Activated naive CD8-positive, alpha-beta T cell treated with anti-CD3 and anti-CD28 coated beads, Interleukin-2, amount 50 U/mL, for 16 hours (primary cell): ENCODE measurements at regions not wholly inside any gene's neighbourhood (a gene's known extent, or its start where the extent isn't known, plus 50 kb on each side); places are given as distances from the start of the nearest gene placed in this dataset.

ENCODE experiments used
- DNase-seq: peaks from one replicate; pipeline ENCODE4 v3.0.0-alpha.2; 2020; ENCODE audit warnings: low read depth, low spot score

GRCh38 chr6:170232186-170233002, 58.5 kb downstream of the DLL1 start:
- no peak for DNase-seq

DNA sequence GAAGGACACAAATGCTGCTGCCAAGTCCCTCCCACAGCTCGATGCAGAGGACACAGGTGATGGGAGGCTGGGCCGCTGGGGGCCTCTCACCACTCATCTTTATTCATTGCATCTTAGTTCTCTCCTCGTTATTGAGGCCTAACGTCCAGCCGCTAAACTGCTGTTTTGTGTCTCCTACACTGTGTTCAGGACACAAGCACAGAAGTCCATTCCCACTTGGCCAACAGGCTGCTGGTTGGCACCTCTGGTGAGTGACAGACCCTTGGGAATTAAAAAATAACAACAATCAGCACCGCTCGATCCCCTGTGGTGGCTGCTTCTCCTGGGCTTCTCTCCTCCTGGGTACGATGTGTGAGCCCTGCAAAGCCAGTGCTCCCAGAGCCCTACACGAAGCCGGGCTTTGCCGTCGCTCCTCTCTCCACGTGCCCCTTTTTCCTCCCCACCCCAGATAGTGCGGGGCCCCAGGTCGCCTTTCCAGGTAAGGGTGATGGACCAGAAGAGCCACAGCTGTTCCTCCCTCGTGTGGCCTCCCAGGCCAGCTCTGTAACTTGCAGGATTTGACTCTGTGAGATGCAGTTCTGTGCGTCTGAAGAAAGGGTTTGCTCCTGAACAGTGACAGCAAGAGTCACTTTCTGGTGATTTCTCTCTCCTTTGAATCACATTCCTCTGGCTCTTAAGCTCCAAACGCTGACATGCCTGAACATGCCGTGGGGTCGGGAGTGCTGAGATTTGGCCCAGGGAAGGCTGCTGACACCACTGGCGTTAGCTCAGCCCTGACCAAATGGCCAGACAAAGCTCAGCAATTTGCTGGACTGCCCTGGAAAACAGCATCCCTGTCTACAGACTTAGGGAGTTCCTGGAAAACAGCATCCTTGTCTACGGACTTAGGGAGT, 59.3 kb downstream of the DLL1 start:
- no peak for DNase-seq

DNA sequence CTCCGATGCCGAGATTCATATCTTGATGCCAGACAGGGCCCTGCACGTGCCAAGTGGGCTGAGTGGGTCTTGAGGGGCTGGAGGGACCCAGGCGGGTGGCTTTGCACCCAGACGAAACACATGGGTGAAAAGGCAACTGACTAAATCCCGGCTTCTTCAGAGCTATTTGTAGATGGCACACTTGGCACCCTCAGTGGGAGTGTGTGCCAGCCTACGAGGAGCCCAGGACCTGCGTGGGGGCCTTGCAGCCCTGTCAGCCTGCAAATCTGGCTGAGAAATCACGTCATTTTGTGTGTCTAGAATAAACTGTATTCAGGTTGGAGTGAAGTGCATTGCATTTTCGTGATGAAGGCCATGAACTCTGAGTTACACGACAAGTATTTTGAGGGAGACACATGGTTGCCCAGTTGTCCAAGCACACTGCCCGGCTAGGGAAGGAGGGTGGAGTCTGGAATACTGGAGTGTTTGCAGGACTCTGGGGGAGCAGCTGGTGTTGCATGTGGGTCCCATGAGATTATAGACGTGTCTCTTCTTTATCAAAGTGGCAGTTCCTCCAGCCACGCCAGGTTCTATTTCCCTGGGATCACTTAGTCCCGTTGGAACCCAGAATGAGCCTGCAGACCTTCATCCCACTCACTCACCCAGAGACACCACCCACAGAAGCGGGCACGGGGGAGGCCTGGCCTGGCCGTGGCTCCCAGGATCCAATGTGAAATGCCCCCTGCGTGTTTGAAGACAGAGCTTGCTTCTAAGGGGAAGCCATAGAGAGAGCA, 60.2 kb downstream of the DLL1 start:
- no peak for DNase-seq

- DNase-seq = no peak
Measured at GRCh38 chr6:170229851-170230519, 60.9 kb downstream of the DLL1 start.

DNA sequence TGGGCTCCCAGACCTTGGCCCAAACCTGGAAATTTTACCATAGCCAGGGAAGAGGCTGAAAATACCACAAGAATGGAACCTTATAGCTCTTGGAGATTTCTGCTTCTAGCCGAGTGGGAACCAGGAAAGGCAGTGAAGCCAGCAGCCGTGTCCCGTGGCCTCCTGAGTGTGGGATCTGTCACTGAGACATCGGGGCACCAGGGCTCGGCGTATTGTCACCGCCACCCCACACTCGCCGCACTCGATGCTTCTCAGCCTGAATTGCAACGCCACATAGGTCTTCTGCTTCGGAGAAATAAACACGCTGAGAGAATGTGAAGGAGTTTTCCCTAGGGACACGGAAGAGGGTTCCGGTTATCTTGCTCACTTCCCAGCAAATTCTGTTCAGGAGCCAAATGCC, 61.5 kb downstream of the DLL1 start:
- no peak for DNase-seq

DNA sequence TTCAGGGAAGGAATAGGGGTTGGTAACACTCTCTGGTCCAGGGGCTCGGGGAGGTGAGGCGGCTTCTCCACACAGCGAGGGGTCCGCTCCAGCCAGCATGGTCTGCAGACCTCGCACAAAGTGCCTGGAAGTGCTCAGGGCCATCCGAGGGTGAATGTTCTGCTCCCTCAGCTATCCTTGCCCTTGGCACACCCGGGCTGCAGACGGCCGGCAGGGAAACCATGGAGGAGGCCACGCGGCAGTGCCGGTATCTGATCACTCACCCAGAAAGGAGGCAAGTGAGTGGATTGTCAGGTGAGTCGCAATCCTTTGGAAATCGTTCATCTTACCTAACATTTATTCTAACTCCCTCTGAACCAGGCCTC, 62.0 kb downstream of the DLL1 start:
- no peak for DNase-seq

DNA sequence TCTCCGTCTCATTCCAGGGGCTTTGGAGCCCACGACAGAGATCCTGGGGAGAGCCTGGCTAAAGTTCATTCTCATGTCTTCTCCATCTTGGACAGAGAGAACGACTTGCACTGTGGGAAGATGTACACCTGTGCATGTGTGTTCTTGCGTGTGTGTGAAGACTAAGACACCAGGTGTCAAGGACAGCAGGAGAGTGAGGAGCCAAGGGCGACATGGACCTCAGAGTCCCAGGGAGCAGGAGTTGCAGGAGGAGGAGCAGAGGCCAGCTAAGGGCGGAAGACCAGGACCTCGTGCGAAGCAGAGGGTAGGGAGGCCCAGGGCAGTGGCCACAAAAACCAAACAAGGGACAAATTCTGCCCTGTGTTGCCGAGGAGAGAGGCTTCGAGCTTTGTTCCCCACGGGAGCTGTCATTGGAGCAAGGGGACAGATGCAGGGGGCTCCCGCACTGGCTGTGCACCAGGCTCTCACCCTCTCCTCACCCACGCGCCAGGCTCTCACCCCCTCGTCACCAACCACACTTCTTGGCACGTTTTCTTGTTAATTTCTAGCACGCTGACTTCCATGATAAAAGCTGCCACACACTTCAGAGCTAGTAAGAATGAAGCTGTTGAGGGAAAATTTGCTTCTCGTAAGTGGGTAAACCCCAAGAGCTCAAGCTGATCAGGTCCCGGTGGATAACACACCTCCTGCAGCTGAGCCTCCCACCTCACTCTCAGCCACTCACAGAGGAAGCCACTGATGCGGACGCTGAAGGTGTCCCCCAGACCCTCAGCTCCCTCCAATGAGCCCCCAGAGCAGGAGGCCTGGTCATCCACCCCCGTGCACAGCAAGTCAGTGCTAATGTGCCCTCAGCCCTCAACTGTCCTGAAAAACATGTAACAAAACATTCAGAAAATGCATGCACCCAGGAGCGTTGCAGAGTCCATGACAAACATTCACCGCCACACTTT, 62.6 kb downstream of the DLL1 start:
- DNase-seq = no peak

DNA sequence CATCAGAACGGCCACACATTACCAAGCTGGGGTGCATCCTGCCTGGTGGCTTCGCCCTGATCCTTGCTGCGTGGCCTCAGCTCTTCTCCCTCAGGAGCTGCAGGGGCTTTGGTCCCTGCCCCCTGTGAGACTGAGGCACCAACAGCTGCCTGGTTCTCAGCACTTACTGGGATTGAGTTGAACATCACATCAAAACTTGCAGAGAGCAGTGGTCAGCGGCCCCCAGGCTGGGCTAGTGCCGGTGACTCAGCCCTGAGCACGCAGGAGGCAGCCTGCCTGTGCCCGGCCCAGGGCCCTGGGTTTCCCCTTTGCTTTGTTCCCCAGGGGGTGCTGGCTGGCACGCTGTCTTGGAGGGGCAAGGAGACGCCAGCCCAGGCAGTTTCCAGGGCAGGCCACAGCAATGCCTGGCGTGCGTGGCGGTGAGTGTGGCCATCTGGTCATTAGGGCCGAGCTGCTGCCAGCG, 63.3 kb downstream of the DLL1 start:
- DNase-seq = no peak

- no peak for DNase-seq
Measured at GRCh38 chr6:170226647-170227046, 64.2 kb downstream of the DLL1 start.

DNA sequence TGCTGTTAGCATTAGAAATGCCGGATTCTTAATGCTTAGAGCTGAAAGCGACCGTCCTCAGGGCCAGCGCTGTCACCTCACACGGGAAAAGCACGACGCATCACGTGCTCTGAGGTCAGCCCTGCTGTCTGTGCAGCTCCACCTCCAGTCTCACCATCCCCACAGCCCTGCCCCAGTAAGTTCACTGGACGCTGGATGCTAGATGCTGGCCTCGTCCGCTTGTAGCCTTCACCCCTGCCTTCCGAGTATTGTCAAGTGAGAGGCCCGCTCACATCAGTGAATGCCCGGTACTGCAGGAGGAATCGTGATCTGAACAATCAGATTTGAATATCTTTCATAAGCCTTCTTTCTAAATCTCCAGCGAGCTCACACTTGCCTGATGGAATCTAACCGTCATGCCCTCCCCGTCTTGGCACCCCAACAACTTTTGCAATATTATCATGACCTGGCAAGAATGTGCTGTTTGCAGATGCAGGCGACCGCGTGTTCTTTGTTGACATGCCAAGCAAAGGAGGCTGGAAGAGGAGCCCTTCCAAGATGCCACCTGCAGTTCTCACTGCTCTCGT, 64.9 kb downstream of the DLL1 start:
- DNase-seq = no peak

GRCh38 chr6:170224694-170225660, 65.9 kb downstream of the DLL1 start:
- no peak for DNase-seq

GRCh38 chr6:170223718-170224693, 66.9 kb downstream of the DLL1 start:
- no peak for DNase-seq

DNA sequence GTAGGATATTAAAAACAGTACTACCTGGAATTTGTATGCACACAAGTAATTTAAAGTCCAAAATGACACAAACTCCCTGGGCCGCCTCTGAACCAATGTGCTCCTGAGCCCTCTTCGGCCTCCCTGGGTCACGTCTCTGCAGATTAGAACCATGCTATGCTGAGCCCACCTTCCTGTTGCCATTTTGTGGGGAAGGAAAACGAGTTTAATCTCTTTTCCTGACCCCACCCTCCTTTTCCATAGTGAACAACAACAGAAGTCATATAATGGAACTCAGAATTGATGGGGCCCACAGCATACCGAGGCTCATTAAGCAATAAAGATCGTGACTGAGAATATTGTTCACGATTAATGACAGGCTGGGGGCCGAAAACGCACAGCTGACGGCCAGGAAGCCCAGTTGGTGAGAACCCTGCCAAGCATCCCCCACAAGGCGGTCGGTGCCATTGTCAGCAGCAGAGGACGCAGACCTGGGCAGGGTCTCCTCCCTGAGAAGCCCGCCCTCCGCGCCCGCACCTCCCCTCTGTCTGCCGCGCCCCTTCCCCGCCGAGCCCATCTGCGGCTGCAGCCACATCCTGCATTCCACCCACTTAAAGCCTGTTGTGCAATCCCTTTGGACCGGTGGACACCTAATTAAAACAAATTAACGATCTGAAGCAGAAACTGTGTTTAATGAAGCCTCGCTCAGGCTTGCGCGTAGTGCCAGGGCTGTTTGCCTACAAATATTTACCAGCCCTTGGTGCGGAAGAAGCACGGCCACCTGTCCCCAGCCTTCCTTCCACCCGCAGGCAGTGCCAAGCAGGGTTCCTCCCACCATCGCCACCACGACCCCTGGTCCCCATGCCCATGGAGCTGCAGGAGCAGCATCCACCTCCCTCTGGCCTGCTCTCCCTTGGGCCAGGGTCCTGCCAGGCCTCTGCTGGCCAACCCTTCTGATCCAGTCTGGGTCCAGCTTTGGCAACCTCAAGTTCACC, 68.1 kb downstream of the DLL1 start:
- DNase-seq = no peak

DNA sequence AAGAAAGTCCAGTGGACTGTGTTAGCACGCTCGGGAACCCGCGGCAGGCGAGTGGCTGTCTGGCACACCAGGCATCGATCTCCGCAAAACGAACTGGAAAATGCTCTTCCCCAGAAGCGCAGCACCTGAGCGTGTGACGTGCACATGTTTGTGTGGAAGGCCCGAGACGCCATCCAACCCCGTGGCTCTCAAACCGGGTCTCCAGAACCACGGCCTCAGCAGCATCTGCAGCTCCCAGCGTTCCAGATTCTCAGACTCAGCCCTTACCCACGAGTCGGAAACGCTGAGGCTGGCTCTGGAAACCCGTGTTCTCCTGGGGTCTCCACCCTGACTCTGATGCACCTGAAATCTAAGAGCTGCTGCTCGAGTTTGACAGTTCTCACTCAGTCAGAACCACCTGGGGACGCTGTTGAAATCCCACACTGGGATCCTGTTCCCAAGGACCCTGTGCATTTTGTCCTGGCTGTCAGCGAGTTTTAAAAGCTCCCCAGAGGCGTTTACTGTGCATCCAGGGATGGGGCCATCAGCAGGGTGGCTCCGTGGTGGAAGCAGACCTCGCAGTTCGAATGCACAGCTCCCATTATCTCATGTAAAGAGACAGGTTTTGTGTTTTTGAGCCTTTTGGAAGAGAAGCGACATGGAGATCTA, 69.0 kb downstream of the DLL1 start:
- DNase-seq = no peak

GRCh38 chr6:170221052-170221752, 69.7 kb downstream of the DLL1 start:
- no peak for DNase-seq
